Transverse colon (tissue), 4 donors: ENCODE measurements at regions not wholly inside any gene's neighbourhood (a gene's known extent, or its start where the extent isn't known, plus 50 kb on each side); places are given as distances from the start of the nearest gene placed in this dataset.

Experiments
- DNase-seq: peaks from one replicate; pipeline ENCODE4 v3.0.0-alpha.2; 2019
- H3K27ac ChIP-seq, 4 donors: fragments of 200-600 bp; sonication (generic); 2 replicates each; pipeline ENCODE4 v1.5.1; 2016 to 2018; ENCODE audit warnings: inconsistent platforms in 4 of 4
- H3K27me3 ChIP-seq: fragments of 200-600 bp; sonication (generic); 2 replicates; pipeline ENCODE4 v1.5.1; 2017; ENCODE audit warnings: inconsistent platforms
- H3K36me3 ChIP-seq, 4 donors: fragments of 200-600 bp; sonication (generic); 2 replicates each; pipeline ENCODE4 v1.5.1; 2017 to 2019; ENCODE audit warnings: inconsistent platforms in 4 of 4
- H3K4me1 ChIP-seq, 4 donors: fragments of 200-600 bp; sonication (generic); 2 replicates each; pipeline ENCODE4 v1.5.1; 2017 to 2020; ENCODE audit warnings: inconsistent platforms in 4 of 4
- H3K4me3 ChIP-seq, 4 donors: fragments of 200-600 bp; sonication (generic); 1 replicate in 1 of 4; 2 replicates in 3 of 4; pipeline versions ENCODE4 v1.5.1 to v1.6.1; 2017 to 2019; ENCODE audit warnings: inconsistent platforms in 4 of 4
- H3K9me3 ChIP-seq, 2 donors: fragments of 200-600 bp; sonication (generic); 2 replicates each; pipeline ENCODE4 v1.5.1; 2017 to 2019; ENCODE audit warnings: inconsistent platforms in 2 of 2
- EP300 ChIP-seq: sonication (generic); formaldehyde crosslinking; IDR thresholded peaks from one replicate; pipeline ENCODE4 v1.6.1; 2017; ENCODE audit warnings: antibody characterized with exemption, low read depth
- POLR2A ChIP-seq: fragments of 450-650 bp; IDR thresholded peaks from one replicate; pipeline ENCODE4 v1.6.1; 2016; ENCODE audit warnings: antibody characterized with exemption, mild to moderate bottlenecking, moderate library complexity
- POLR2AphosphoS5 ChIP-seq, 3 donors: sonication (generic); formaldehyde crosslinking; IDR thresholded peaks; one replicate each; pipeline ENCODE4 v1.6.1; 2016; ENCODE audit warnings: antibody characterized with exemption in 3 of 3
- WGBS, 2 donors: methylation state at CpG; one replicate each; pipeline ENCODE4 v1.1.5; 2018; ENCODE audit warnings: low coverage in 1 of 2; 5-methylcytosine and 5-hydroxymethylcytosine counted together
- in situ Hi-C, 4 donors: fragments of 200-750 bp; cut with MboI; loops; one replicate each; pipeline versions ENCODE4 v1.15.0 to v1.15.1; 2017; ENCODE audit warnings: low sequenced_read_pairs in 3 of 4, low pct_ligation_motif_present in 1 of 4, low pct_unique_long_range_greater_than_20kb in 1 of 4
- intact Hi-C: fragments of 100-400 bp; cut with DNase I; formaldehyde crosslinking; loops from one replicate; pipeline ENCODE4 v1.15.1; 2023; ENCODE audit warnings: low total_unique reads
- TF ChIP-seq, protein P1 (sequence below), 5 experiments: fragments of 200-600 bp in 3 of 5; fragments of 450-650 bp in 2 of 5; sonication (generic) in 3 of 5; IDR thresholded peaks; 1 replicate in 2 of 5; 2 replicates in 3 of 5; pipeline ENCODE4 v1.5.1; 2016 to 2017; ENCODE audit warnings: antibody characterized with exemption in 5 of 5, inconsistent platforms in 3 of 5, mild to moderate bottlenecking in 2 of 5, moderate library complexity in 1 of 5

DNA sequence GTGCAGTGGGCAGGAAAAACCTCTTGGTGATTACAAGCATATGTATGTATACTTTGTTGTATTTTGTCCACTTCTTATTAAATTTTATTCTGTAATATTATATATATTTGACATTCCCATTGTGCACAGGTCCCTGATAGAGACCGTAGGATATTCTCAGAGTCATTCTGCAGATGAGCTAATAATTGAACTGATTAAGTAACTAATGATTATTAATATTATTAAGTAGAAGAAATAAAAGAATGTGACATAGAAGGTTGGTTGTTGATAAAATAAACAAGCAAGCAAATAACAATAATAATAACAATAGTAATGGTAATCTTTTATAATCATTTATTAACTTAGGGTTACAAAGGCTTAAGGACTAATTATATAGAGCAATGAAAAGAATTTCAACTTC is 780.6 kb upstream of the ZWINT start:
- DNase-seq: no peak
- intact Hi-C loops (no loop called here), in situ Hi-C loops (no loop called here)
- H3K27me3 ChIP-seq: no peaks in the 10 kb centered on the region
- H3K36me3 ChIP-seq: no peaks in the 10 kb centered on the region
- no peak overlapping the region for H3K4me3 ChIP-seq
- no peaks in the 10 kb centered on the region for H3K9me3 ChIP-seq
- no peak overlapping the region for H3K27ac ChIP-seq
- WGBS, 2 donors: 84 to 92% methylated on average over 1 of the region's 1 CpG
- no peaks in the 10 kb centered on the region for H3K4me1 ChIP-seq
- TF ChIP-seq, protein P1, sequence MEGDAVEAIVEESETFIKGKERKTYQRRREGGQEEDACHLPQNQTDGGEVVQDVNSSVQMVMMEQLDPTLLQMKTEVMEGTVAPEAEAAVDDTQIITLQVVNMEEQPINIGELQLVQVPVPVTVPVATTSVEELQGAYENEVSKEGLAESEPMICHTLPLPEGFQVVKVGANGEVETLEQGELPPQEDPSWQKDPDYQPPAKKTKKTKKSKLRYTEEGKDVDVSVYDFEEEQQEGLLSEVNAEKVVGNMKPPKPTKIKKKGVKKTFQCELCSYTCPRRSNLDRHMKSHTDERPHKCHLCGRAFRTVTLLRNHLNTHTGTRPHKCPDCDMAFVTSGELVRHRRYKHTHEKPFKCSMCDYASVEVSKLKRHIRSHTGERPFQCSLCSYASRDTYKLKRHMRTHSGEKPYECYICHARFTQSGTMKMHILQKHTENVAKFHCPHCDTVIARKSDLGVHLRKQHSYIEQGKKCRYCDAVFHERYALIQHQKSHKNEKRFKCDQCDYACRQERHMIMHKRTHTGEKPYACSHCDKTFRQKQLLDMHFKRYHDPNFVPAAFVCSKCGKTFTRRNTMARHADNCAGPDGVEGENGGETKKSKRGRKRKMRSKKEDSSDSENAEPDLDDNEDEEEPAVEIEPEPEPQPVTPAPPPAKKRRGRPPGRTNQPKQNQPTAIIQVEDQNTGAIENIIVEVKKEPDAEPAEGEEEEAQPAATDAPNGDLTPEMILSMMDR (IDR thresholded peaks at IDR 0.05): no peak
- TF ChIP-seq POLR2AphosphoS5 (IDR thresholded peaks at IDR 0.05): no peak
- TF ChIP-seq EP300: no peak

GRCh38 chr10:57119684-57120083 is 758.6 kb upstream of the ZWINT start:
- H3K27ac ChIP-seq: no peak overlapping the region
- no peak overlapping the region for H3K4me3 ChIP-seq
- 13 to 35% methylated on average over 1 of the region's 1 CpG for WGBS, 2 donors
- DNase-seq: no peak
- in situ Hi-C loops (no loop called here), intact Hi-C loops (no loop called here)
- H3K9me3 ChIP-seq: peaks cover 0 to 4% of the 10 kb centered on the region in 2 donors
- no peak for TF ChIP-seq EP300
- TF ChIP-seq, protein P1 (IDR thresholded peaks at IDR 0.05): no peak
- no peak for TF ChIP-seq POLR2A
- no peak for TF ChIP-seq POLR2AphosphoS5 (IDR thresholded peaks at IDR 0.05)
- no peaks in the 10 kb centered on the region for H3K27me3 ChIP-seq
- H3K4me1 ChIP-seq: no peaks in the 10 kb centered on the region
- no peaks in the 10 kb centered on the region for H3K36me3 ChIP-seq

DNA sequence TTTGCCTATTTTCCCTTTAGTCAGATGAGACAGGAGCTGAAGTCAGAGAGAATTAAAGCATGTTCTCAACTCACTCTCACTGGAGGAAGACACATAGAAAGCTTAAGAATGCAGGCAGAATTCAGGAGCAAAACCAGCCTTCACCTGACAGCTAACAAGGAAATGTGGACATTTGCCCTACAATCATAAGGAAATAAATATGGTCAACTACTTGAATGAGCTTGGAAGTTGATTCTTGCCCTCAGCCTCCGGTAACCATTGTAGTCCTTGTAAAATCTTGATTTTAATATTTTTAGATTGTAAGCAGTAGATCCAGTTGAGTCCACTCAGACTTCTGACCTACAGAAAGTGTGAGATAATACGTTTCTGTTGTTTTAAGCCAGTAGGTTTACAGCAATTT is 752.5 kb upstream of the ZWINT start:
- Histone ChIP-seq H3K36me3 (no peaks in the 10 kb centered on the region), H3K27me3 (no peaks in the 10 kb centered on the region), H3K4me1 (no peaks in the 10 kb centered on the region), H3K9me3 (peaks cover 0 to 4% of the 10 kb centered on the region in 2 donors), H3K27ac (no peak overlapping the region), H3K4me3 (no peak overlapping the region)
- intact Hi-C loops: no loop called here
- no peak for DNase-seq
- 54 to 56% methylated on average over 2 of the region's 2 CpGs for WGBS, 2 donors
- TF ChIP-seq, protein P1 (IDR thresholded peaks at IDR 0.05): no peak
- no peak for TF ChIP-seq EP300
- TF ChIP-seq POLR2A: no peak
- TF ChIP-seq POLR2AphosphoS5 (IDR thresholded peaks at IDR 0.05): no peak
- in situ Hi-C loops: no loop called here

GRCh38 chr10:57102236-57102635 is 741.2 kb upstream of the ZWINT start:
- no peaks in the 10 kb centered on the region for H3K4me1 ChIP-seq
- in situ Hi-C loops (no loop called here), intact Hi-C loops (no loop called here)
- DNase-seq: no peak
- TF ChIP-seq EP300: no peak
- TF ChIP-seq POLR2A: no peak
- TF ChIP-seq POLR2AphosphoS5 (IDR thresholded peaks at IDR 0.05): no peak
- TF ChIP-seq, protein P1 (IDR thresholded peaks at IDR 0.05): no peak
- H3K9me3 ChIP-seq: no peaks in the 10 kb centered on the region
- H3K27me3 ChIP-seq: no peaks in the 10 kb centered on the region
- H3K4me3 ChIP-seq: no peak overlapping the region
- 12 to 14% methylated on average over 1 of the region's 1 CpG for WGBS, 2 donors
- no peaks in the 10 kb centered on the region for H3K36me3 ChIP-seq
- no peak overlapping the region for H3K27ac ChIP-seq
